Glutamatergic neuron (in vitro differentiated cells): ENCODE measurements at regions not wholly inside any gene's neighbourhood (a gene's known extent, or its start where the extent isn't known, plus 50 kb on each side); places are given as distances from the start of the nearest gene placed in this dataset.
"Not testable (repeated sequence)": the region's sequence is repeated elsewhere in the genome, so short reads cannot be mapped to it uniquely, and the experiment has no call there.

Source experiments
- DNase-seq: peaks from one replicate; pipeline ENCODE4 v3.0.0; 2022
- H3K27ac Mint-ChIP-seq: one replicate; pipeline ENCODE4 v1.8.0; 2020; ENCODE audit warnings: mild to moderate bottlenecking, mixed read lengths, inconsistent platforms; ENCODE audit not compliant: unreplicated experiment
- H3K27me3 Mint-ChIP-seq: one replicate; pipeline ENCODE4 v1.8.0; 2020; ENCODE audit warnings: mild to moderate bottlenecking, moderate library complexity, mixed read lengths, inconsistent platforms; ENCODE audit not compliant: unreplicated experiment
- H3K36me3 Mint-ChIP-seq: one replicate; pipeline ENCODE4 v1.8.0; 2020; ENCODE audit warnings: mild to moderate bottlenecking, mixed read lengths, inconsistent platforms; ENCODE audit not compliant: unreplicated experiment
- H3K4me1 Mint-ChIP-seq: one replicate; pipeline ENCODE4 v1.8.0; 2020; ENCODE audit warnings: mild to moderate bottlenecking, low read depth, mixed read lengths, inconsistent platforms; ENCODE audit not compliant: unreplicated experiment
- H3K4me3 Mint-ChIP-seq: one replicate; pipeline ENCODE4 v1.8.0; 2020; ENCODE audit warnings: mild to moderate bottlenecking, mixed read lengths, inconsistent platforms; ENCODE audit not compliant: unreplicated experiment
- H3K9me3 Mint-ChIP-seq: one replicate; pipeline ENCODE4 v1.8.0; 2020; ENCODE audit warnings: mild to moderate bottlenecking, moderate library complexity, mixed read lengths, inconsistent platforms; ENCODE audit not compliant: unreplicated experiment
- TF ChIP-seq, protein P1 (sequence below): fragments of 200-600 bp; sonication (generic); IDR thresholded peaks from one replicate; pipeline ENCODE4 v1.5.0; 2021; ENCODE audit not compliant: partially characterized antibody, unreplicated experiment

DNA sequence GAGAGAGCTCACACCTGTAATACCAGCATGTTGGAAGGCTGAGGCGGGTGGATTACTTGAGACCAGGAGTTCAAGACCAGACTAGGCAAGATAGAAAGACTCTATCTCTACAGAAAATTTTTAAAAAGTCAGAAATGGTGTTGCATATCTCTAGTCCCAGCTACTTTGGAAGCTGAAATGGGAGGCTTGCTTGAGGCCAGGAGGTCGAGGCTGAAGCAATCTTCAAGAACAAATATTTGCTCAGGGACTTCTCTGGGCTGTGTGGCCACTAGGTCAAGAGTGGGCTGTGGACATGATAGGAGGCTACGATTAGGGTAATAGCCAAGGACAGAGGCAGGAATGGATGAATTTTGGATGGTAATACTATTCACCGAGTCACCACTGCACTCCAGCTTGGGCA is 135.8 kb upstream of the PEG3 start:
- H3K4me1 Mint-ChIP-seq = peaks cover 10% of the 10 kb centered on the region
- no peak overlapping the region for H3K4me3 Mint-ChIP-seq
- no peak overlapping the region for H3K27ac Mint-ChIP-seq
- no peak for DNase-seq
- H3K9me3 Mint-ChIP-seq = peaks cover 12% of the 10 kb centered on the region
- H3K36me3 Mint-ChIP-seq = peaks cover 14% of the 10 kb centered on the region
- TF ChIP-seq, protein P1, sequence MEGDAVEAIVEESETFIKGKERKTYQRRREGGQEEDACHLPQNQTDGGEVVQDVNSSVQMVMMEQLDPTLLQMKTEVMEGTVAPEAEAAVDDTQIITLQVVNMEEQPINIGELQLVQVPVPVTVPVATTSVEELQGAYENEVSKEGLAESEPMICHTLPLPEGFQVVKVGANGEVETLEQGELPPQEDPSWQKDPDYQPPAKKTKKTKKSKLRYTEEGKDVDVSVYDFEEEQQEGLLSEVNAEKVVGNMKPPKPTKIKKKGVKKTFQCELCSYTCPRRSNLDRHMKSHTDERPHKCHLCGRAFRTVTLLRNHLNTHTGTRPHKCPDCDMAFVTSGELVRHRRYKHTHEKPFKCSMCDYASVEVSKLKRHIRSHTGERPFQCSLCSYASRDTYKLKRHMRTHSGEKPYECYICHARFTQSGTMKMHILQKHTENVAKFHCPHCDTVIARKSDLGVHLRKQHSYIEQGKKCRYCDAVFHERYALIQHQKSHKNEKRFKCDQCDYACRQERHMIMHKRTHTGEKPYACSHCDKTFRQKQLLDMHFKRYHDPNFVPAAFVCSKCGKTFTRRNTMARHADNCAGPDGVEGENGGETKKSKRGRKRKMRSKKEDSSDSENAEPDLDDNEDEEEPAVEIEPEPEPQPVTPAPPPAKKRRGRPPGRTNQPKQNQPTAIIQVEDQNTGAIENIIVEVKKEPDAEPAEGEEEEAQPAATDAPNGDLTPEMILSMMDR = no peak
- H3K27me3 Mint-ChIP-seq = peaks cover 2% of the 10 kb centered on the region

DNA sequence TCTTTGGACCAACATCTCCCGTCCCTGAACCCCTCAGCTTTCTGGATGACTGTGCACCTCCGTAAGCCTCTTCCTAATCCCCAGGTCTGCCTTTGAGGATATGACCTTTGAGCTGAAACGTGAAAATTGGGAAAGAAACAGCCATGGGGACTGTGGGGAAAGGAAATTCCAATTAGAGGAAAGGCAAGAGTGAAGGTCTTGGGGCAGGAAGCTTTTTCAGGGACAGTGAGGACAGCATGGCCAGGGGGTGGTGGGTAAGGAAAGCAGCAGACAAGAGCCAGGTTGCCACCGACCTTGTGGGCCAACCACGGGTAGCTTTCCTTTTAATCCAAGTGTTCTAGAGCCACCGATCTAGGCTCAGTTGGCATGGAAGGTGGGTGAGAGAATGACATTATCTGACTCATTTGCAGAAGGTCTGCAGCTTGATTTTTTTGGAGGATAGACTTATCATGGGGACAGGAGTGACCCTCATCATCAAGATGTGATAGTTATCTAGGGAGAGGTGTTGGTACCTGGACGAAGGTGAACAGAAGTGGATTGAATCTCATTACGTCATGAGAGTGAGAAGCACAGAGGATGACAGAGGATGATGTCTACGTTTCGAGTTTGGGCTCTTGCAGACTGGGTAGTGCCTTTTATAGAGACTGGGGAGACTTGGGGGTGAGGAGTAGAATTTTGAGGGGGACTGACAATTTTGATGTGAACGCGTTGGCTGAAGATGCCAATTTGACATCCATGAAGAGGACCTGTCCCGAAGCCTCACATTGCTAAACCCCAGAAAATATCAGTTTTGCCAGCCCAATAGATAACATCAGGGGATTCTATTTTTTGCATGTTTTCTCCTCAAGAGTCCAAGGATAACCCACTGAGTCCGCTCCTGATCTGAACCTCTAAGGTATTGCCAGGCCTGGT is 136.7 kb upstream of the PEG3 start:
- Mint-ChIP-seq H3K27me3 (peaks cover 2% of the 10 kb centered on the region), H3K4me3 (no peak overlapping the region), H3K9me3 (peaks cover 10% of the 10 kb centered on the region), H3K27ac (no peak overlapping the region), H3K4me1 (peaks cover 10% of the 10 kb centered on the region), H3K36me3 (peaks cover 14% of the 10 kb centered on the region)
- TF ChIP-seq, protein P1 = no peak
- DNase-seq = no peak

DNA sequence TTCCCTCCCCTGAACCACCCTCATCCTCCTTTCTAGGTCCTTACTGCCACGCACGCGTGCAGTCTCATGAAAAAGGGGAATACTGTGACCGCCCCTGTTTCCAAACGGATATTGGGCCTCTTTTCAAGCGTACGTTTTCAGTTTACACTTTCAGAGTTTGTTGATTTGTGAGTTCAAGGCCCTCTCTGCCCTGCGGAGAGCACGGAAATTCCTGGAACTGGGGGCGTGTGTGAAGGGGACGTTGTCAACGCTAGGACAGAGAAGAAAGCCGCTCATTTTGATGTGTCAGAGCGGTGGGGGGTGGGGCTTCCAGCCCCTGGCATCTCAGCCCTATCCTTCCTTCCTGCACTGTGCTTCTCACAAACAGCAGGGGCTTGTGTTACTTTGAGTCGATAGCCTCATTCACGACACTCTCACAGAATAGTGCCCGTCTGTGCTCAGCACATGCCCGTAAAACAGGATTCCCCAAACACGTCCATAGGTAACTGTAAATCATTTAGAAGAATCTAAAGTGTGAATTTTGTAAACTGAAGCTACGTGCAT is 137.6 kb upstream of the PEG3 start:
- Mint-ChIP-seq H3K27me3 (peaks cover 2% of the 10 kb centered on the region), H3K9me3 (peaks cover 10% of the 10 kb centered on the region), H3K27ac (no peak overlapping the region), H3K36me3 (peaks cover 14% of the 10 kb centered on the region), H3K4me1 (peaks cover 10% of the 10 kb centered on the region), H3K4me3 (no peak overlapping the region)
- TF ChIP-seq, protein P1 = no peak
- no peak for DNase-seq

DNA sequence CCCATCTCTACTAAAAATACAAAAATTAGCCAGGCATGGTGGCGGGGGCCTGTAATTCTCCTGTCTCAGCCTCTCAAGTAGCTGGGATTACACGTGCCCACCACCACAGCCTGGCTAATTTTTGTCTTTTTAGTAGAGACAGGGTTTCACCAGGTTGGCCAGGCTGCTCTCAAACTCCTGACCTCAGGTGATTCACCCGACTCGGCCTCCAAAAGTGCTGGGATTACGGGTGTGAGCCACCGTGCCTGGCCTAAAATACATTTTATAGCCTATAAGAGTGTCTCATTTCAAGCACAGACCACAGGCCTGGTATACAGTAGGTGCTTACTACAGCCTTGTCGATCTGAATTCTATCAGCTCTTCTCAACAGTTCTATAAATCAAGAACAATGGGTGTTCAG is 139.5 kb upstream of the USP29 start:
- H3K4me1 Mint-ChIP-seq, H3K27ac Mint-ChIP-seq, H3K9me3 Mint-ChIP-seq, H3K4me3 Mint-ChIP-seq, DNase-seq, H3K27me3 Mint-ChIP-seq: not testable (repeated sequence)
- peaks cover 13% of the 10 kb centered on the region for H3K36me3 Mint-ChIP-seq

DNA sequence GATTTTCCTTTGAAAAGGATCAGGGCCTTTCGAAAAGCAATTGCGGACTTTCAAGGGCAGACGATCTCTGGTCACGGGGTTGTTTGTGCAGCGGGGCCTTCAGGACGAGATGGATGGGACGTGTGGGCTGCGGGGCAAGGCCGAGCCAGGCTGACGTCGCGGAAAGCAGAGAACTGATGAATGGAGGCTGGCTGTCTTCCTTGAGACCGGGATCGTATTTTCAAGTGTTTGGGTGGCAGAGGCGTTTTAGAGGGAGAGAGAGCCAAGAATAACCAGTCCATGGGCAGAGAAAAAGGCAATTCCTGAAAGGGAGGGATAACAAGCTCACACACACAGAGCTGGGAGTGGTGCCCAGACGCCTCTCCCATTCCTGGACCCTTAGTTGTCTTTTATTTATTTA is 138.9 kb upstream of the USP29 start:
- Mint-ChIP-seq H3K27ac (no peak overlapping the region), H3K9me3 (peaks cover 7% of the 10 kb centered on the region), H3K4me3 (no peak overlapping the region), H3K36me3 (peaks cover 13% of the 10 kb centered on the region), H3K4me1 (no peaks in the 10 kb centered on the region), H3K27me3 (peaks cover 2% of the 10 kb centered on the region)
- no peak for DNase-seq
- TF ChIP-seq, protein P1 = no peak

DNA sequence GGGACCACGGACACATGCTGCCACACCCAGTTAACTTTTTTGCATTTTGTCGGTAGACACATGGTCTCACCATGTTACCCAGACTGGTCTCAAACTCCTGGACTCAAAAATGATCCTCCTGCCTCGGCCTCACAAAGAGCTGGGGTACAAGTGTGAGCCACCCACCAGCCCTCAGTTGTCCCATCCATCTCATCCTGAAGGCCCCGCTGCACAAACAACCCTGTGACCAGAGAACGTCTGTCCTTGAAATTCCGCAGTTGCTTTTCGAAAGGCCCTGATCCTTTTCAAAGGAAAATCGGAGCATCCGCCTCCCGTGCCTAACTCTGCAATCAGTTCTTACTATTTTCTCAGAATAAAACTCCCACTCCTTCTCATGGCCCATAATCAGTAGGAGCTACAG is 138.3 kb upstream of the USP29 start:
- H3K9me3 Mint-ChIP-seq, H3K27me3 Mint-ChIP-seq, H3K4me3 Mint-ChIP-seq, DNase-seq, H3K27ac Mint-ChIP-seq, H3K4me1 Mint-ChIP-seq: not testable (repeated sequence)
- peaks cover 13% of the 10 kb centered on the region for H3K36me3 Mint-ChIP-seq
